K562 (cell line): ENCODE measurements at regions not wholly inside any gene's neighbourhood (a gene's known extent, or its start where the extent isn't known, plus 50 kb on each side); places are given as distances from the start of the nearest gene placed in this dataset.

Experiments
- ATAC-seq: fragments of 200-7000 bp; cut with Tn5 transposase; 3 replicates; pipeline ENCODE4 v1.9.1; 2020; ENCODE audit warnings: moderate library complexity
- BruUV-seq: library from RNA; stranded (reverse); fragments of 400-500 nt; replicated peaks from 2 replicates; lab custom pipeline; 2021; lab: Mats Ljungman, UMichigan
- CTCF ChIA-PET: fragments of 300-600 bp; formaldehyde crosslinking; extraction: SDS; loops from one replicate; lab custom pipeline; 2021; ENCODE audit warnings: low intra/inter-chr PET ratio; lab: Yijun Ruan, JAX
- POLR2A ChIA-PET: fragments of 300-600, 350-650 bp; sonication (Branson Sonifier 250); formaldehyde crosslinking; extraction: SDS; loops from one replicate; lab custom pipeline; 2021; ENCODE audit warnings: antibody characterized with exemption, inconsistent platforms; lab: Yijun Ruan, JAX
- DNase-seq, 4 experiments: peaks; one replicate each; pipeline versions ENCODE4 v3.0.0 to v3.0.0-alpha.2; 2011 to 2018; ENCODE audit warnings: low spot score in 3 of 4, mixed read lengths in 3 of 4; ENCODE audit errors: extremely low read depth in 1 of 4
- FAIRE-seq: peaks from 2 replicates; lab custom pipeline; 2011; peaks lifted over from hg19 to GRCh38; lab: Jason Lieb, UNC
- H2AFZ ChIP-seq: 2 replicates; pipeline ENCODE4 v1.6.0; 2011; ENCODE audit warnings: low read depth, low read length, control low read depth, inconsistent platforms
- H3K27ac ChIP-seq: fragments of 200-600 bp; 3 replicates; pipeline ENCODE4 v1.8.0; 2011; ENCODE audit warnings: low read depth, mild to moderate bottlenecking, control low read depth, inconsistent platforms, low read length, moderate library complexity, mixed read lengths; ENCODE audit errors: extremely low read depth
- H3K27me3 ChIP-seq, 2 experiments: fragments of 300-600 bp in 1 of 2; 2 replicates in 1 of 2; 3 replicates in 1 of 2; pipeline versions ENCODE4 v1.6.0 to v1.8.0; 2011; ENCODE audit warnings: inconsistent platforms in 2 of 2, low read length in 2 of 2, mild to moderate bottlenecking in 1 of 2, mixed read lengths in 1 of 2, moderate library complexity in 1 of 2; ENCODE audit not compliant: control insufficient read depth in 2 of 2, insufficient read depth in 2 of 2
- H3K36me3 ChIP-seq: fragments of 300-600 bp; 3 replicates; pipeline ENCODE4 v1.8.0; 2011; ENCODE audit warnings: mild to moderate bottlenecking, low read length, inconsistent platforms; ENCODE audit not compliant: control insufficient read depth, insufficient read depth
- H3K4me1 ChIP-seq, 2 experiments: fragments of 200-600 bp in 1 of 2; replicated peaks in 1 of 2; 2 replicates in 1 of 2; 3 replicates in 1 of 2; pipeline versions ENCODE4 v1.5.1 to v1.8.0; 2011; ENCODE audit warnings: inconsistent platforms in 2 of 2, low read length in 2 of 2, mild to moderate bottlenecking in 1 of 2, mixed read lengths in 1 of 2, moderate library complexity in 1 of 2; ENCODE audit not compliant: control insufficient read depth in 2 of 2, insufficient read depth in 2 of 2
- H3K4me2 ChIP-seq: 2 replicates; pipeline ENCODE4 v1.6.1; 2011; ENCODE audit warnings: low read length, control low read depth, inconsistent platforms, mixed read lengths; ENCODE audit not compliant: insufficient read depth
- H3K4me3 ChIP-seq: fragments of 200-600 bp; sonication (generic), shearing (Covaris generic); 2 replicates; pipeline ENCODE4 v1.5.1; 2016; ENCODE audit warnings: control low read depth, inconsistent platforms
- H3K79me2 ChIP-seq: fragments of 200-600 bp; 3 replicates; pipeline ENCODE4 v1.8.0; 2011; ENCODE audit warnings: low read length, inconsistent platforms; ENCODE audit not compliant: control insufficient read depth, insufficient read depth
- H3K9ac ChIP-seq, 2 experiments: 2 replicates each; pipeline versions ENCODE4 v1.6.0 to v1.6.1; 2011; ENCODE audit warnings: low read depth in 2 of 2, low read length in 2 of 2, control low read depth in 1 of 2, inconsistent platforms in 1 of 2, mild to moderate bottlenecking in 1 of 2, mixed read lengths in 1 of 2; ENCODE audit not compliant: insufficient read depth in 1 of 2
- H3K9me1 ChIP-seq: one replicate; pipeline ENCODE4 v1.6.0; 2011; ENCODE audit warnings: inconsistent platforms, mild to moderate bottlenecking, low read length, moderate library complexity; ENCODE audit not compliant: control insufficient read depth, insufficient read depth
- H3K9me3 ChIP-seq: replicated peaks from 2 replicates; pipeline ENCODE4 v1.5.1; 2011; ENCODE audit warnings: low read depth, low read length, inconsistent platforms; ENCODE audit not compliant: control insufficient read depth, insufficient read depth
- H4K20me1 ChIP-seq: replicated peaks from 2 replicates; pipeline ENCODE4 v1.6.1; 2011; ENCODE audit warnings: low read length, inconsistent platforms, mixed read lengths; ENCODE audit not compliant: control insufficient read depth, insufficient read depth
- CTBP1 ChIP-seq: fragments of 450-650 bp; IDR thresholded peaks from 2 replicates; pipeline ENCODE4 v1.6.1; 2016; ENCODE audit warnings: borderline replicate concordance
- CTCF ChIP-seq, 3 experiments: IDR thresholded peaks in 2 of 3; conservative IDR thresholded peaks in 1 of 3; 2 replicates each; pipeline ENCODE4 v1.5.1; 2011 to 2012; ENCODE audit warnings: low read length in 3 of 3, mild to moderate bottlenecking in 3 of 3, control low read depth in 2 of 3, improper control_type of control experiment in 1 of 3, inconsistent platforms in 1 of 3, low read depth in 1 of 3, mixed read lengths in 1 of 3, moderate library complexity in 1 of 3; ENCODE audit not compliant: insufficient read depth in 2 of 3
- DMBX1 ChIP-seq: fragments of 250-450 bp; sonication (Bioruptor Pico); IDR thresholded peaks from 2 replicates; pipeline ENCODE4 v1.8.0; 2022; ENCODE audit warnings: inconsistent platforms, mild to moderate bottlenecking, moderate library complexity, borderline replicate concordance
- EGR1 ChIP-seq: fragments of 450-650 bp; conservative IDR thresholded peaks from 2 replicates; pipeline ENCODE4 v1.6.1; 2017; ENCODE audit warnings: mild to moderate bottlenecking
- ERF ChIP-seq: fragments of 450-650 bp; formaldehyde crosslinking; IDR thresholded peaks from 2 replicates; pipeline ENCODE4 v1.4.0; 2020; ENCODE audit warnings: mild to moderate bottlenecking, mixed read lengths
- ESRRB ChIP-seq: fragments of 250-450 bp; sonication (Bioruptor Pico); IDR thresholded peaks from 2 replicates; pipeline ENCODE4 v1.5.0; 2020; ENCODE audit warnings: mild to moderate bottlenecking, moderate library complexity, borderline replicate concordance
- HOXB6 ChIP-seq: fragments of 250-450 bp; sonication (Bioruptor Pico); IDR thresholded peaks from 2 replicates; pipeline ENCODE4 v1.5.1; 2022; ENCODE audit warnings: mild to moderate bottlenecking, borderline replicate concordance
- KLF1 ChIP-seq: fragments of 450-650 bp; IDR thresholded peaks from 2 replicates; pipeline ENCODE4 v1.6.1; 2016; ENCODE audit warnings: missing genetic modification characterization, missing compliant biosample characterization
- MBD2 ChIP-seq: sonication (generic); IDR thresholded peaks from 2 replicates; pipeline ENCODE4 v1.6.1; 2016; ENCODE audit warnings: low read depth, borderline replicate concordance
- MCM3 ChIP-seq: fragments of 450-650 bp; IDR thresholded peaks from 2 replicates; pipeline ENCODE4 v1.6.1; 2016
- PHB ChIP-seq: fragments of 250-450 bp; sonication (Bioruptor Pico); IDR thresholded peaks from 2 replicates; pipeline ENCODE4 v1.5.0; 2021
- WHSC1 ChIP-seq: IDR thresholded peaks from one replicate; pipeline ENCODE4 v1.6.1; 2012; ENCODE audit warnings: low read length, control low read depth, inconsistent platforms
- ZNF41 ChIP-seq: fragments of 250-450 bp; sonication (Bioruptor Pico); conservative IDR thresholded peaks from 2 replicates; pipeline ENCODE4 v1.4.0; 2020; ENCODE audit warnings: mild to moderate bottlenecking
- ZNF584 ChIP-seq: fragments of 200-800 bp; sonication (Bioruptor generic); IDR thresholded peaks from 2 replicates; pipeline ENCODE4 v1.6.1; 2016; ENCODE audit warnings: low read depth, mild to moderate bottlenecking, missing genetic modification characterization, missing compliant biosample characterization
- WGBS: fragments of 100-300 bp; shearing (Covaris generic); methylation state at CpG from one replicate; pipeline ENCODE4 v1.1.6; 2016; ENCODE audit warnings: low coverage, mixed read lengths; ENCODE audit not compliant: insufficient coverage; ENCODE audit errors: missing lambda C conversion rate; 5-methylcytosine and 5-hydroxymethylcytosine counted together
- in situ Hi-C: fragments of 300-500 bp; cut with MboI; formaldehyde crosslinking; loops from 4 replicates; pipeline ENCODE4 v1.15.0; 2018; ENCODE audit warnings: inconsistent platforms, mixed read lengths
- intact Hi-C: fragments of 100-400 bp; cut with micrococcal nuclease; formaldehyde crosslinking; loops from 2 replicates; pipeline ENCODE4 v1.14.2; 2022
- TF ChIP-seq, protein P1 (sequence below): fragments of 250-450 bp; sonication (Bioruptor Pico); IDR thresholded peaks from 2 replicates; pipeline ENCODE4 v1.8.0; 2021; ENCODE audit warnings: moderate library complexity, mild to moderate bottlenecking, inconsistent platforms
- TF ChIP-seq, protein P2 (sequence below): sonication (generic); formaldehyde crosslinking; IDR thresholded peaks from 2 replicates; pipeline ENCODE4 v1.8.1; 2023; ENCODE audit warnings: mild to moderate bottlenecking, missing genetic modification reagents, moderate library complexity

- no peaks in the 10 kb centered on the region for H4K20me1 ChIP-seq
- POLR2A ChIA-PET, result interaction anchor here (0.6 to 0.7 kb wide), 2 partner anchors 10 to 190 kb away, joined by 3 read pairs; no protein-coding TSS in a partner anchor
- intact Hi-C loops (no loop called here), in situ Hi-C loops (no loop called here)
- no peak overlapping the region for H3K4me2 ChIP-seq
- CTCF ChIA-PET, result no interaction called here
- H3K4me3 ChIP-seq, result no peak overlapping the region
- ATAC-seq (no peak), DNase-seq (no peak), FAIRE-seq (no peak)
- no peaks in the 10 kb centered on the region; the same call in 1 of the 2 replicates for H3K9me3 ChIP-seq
- 24% methylated on average over 3 of the region's 3 CpGs for WGBS
- TF ChIP-seq HOXB6 (CRISPR knock-in tag), result no peak
- no peak for TF ChIP-seq ERF (CRISPR knock-in tag)
- no peak for TF ChIP-seq ESRRB (CRISPR knock-in tag)
- TF ChIP-seq, protein P1, sequence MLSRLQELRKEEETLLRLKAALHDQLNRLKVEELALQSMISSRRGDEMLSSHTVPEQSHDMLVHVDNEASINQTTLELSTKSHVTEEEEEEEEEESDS (CRISPR knock-in tag), result no peak
- no peak for TF ChIP-seq ZNF41 (CRISPR knock-in tag)
- no peak for TF ChIP-seq MCM3
- TF ChIP-seq, protein P2, sequence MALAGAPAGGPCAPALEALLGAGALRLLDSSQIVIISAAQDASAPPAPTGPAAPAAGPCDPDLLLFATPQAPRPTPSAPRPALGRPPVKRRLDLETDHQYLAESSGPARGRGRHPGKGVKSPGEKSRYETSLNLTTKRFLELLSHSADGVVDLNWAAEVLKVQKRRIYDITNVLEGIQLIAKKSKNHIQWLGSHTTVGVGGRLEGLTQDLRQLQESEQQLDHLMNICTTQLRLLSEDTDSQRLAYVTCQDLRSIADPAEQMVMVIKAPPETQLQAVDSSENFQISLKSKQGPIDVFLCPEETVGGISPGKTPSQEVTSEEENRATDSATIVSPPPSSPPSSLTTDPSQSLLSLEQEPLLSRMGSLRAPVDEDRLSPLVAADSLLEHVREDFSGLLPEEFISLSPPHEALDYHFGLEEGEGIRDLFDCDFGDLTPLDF (CRISPR knock-in tag), result no peak
- TF ChIP-seq EGR1, result no peak
- no peak for TF ChIP-seq KLF1 (tag)
- TF ChIP-seq MBD2, result no peak
- TF ChIP-seq CTCF (IDR thresholded peaks at IDR 0.05 in 2 of 3, conservative IDR thresholded peaks at IDR 0.05 in 1 of 3; ENCODE audit: insufficient read depth in 2 of 3, low read depth in 1 of 3, low read length in 3 of 3), result no peak
- TF ChIP-seq CTBP1, result no peak
- TF ChIP-seq PHB (CRISPR knock-in tag), result no peak
- no peak for TF ChIP-seq ZNF584
- TF ChIP-seq DMBX1 (CRISPR knock-in tag), result no peak
- TF ChIP-seq WHSC1, result no peak
- no peaks in the 10 kb centered on the region for H3K36me3 ChIP-seq
- H3K9me1 ChIP-seq, result no peaks in the 10 kb centered on the region
- H3K27ac ChIP-seq, result no peak overlapping the region
- H3K4me1 ChIP-seq, result no peaks in the 10 kb centered on the region
- H3K27me3 ChIP-seq, result no peaks in the 10 kb centered on the region
- no peak overlapping the region for H3K9ac ChIP-seq
- BruUV-seq, result no TSS peak
- no peak overlapping the region for H2AFZ ChIP-seq
- no peaks in the 10 kb centered on the region for H3K79me2 ChIP-seq
Measured at GRCh38 chr4:122541996-122542395, 78.9 kb downstream of the IL21 start.
